GM21723 (cell line): ENCODE measurements at regions not wholly inside any gene's neighbourhood (a gene's known extent, or its start where the extent isn't known, plus 50 kb on each side); places are given as distances from the start of the nearest gene placed in this dataset.
"Not testable (repeated sequence)": the region's sequence is repeated elsewhere in the genome, so short reads cannot be mapped to it uniquely, and the experiment has no call there.

Experiments
- ATAC-seq: cut with Tn5 transposase; IDR thresholded peaks from one replicate; pipeline ENCODE4 v1.9.1; 2021; ENCODE audit warnings: mild to moderate bottlenecking, moderate library complexity; ENCODE audit not compliant: unreplicated experiment

- no peak for ATAC-seq
Observed at GRCh38 chr2:225793736-225794550, 394.4 kb downstream of the NYAP2 start.

- no peak for ATAC-seq
Observed at GRCh38 chr2:225788571-225789094, 389.1 kb downstream of the NYAP2 start.

- no peak for ATAC-seq
Observed at GRCh38 chr2:225787497-225787896, 388.0 kb downstream of the NYAP2 start.

- no peak for ATAC-seq
Observed at GRCh38 chr2:225781991-225782390, 382.5 kb downstream of the NYAP2 start.

GRCh38 chr2:225781145-225781544 lies 381.6 kb downstream of the NYAP2 start:
- ATAC-seq = no peak

- no peak for ATAC-seq
Observed at GRCh38 chr2:225779829-225780228, 380.3 kb downstream of the NYAP2 start.

- ATAC-seq = no peak
Observed at GRCh38 chr2:225773148-225773547, 373.6 kb downstream of the NYAP2 start.

GRCh38 chr2:225771701-225772100 lies 372.2 kb downstream of the NYAP2 start:
- ATAC-seq = no peak

- ATAC-seq = no peak
Observed at GRCh38 chr2:225768741-225769140, 369.2 kb downstream of the NYAP2 start.

- ATAC-seq = no peak
Observed at GRCh38 chr2:225766431-225766830, 366.9 kb downstream of the NYAP2 start.

GRCh38 chr2:225765820-225766219 lies 366.3 kb downstream of the NYAP2 start:
- no peak for ATAC-seq

GRCh38 chr2:225764346-225764745 lies 364.8 kb downstream of the NYAP2 start:
- ATAC-seq = no peak

GRCh38 chr2:225763711-225764110 lies 364.2 kb downstream of the NYAP2 start:
- ATAC-seq = no peak

- ATAC-seq = no peak
Observed at GRCh38 chr2:225761396-225761795, 361.9 kb downstream of the NYAP2 start.

- no peak for ATAC-seq
Observed at GRCh38 chr2:225757248-225757647, 357.7 kb downstream of the NYAP2 start.

- ATAC-seq = no peak
Observed at GRCh38 chr2:225756198-225756597, 356.7 kb downstream of the NYAP2 start.

GRCh38 chr2:225748609-225749008 lies 349.1 kb downstream of the NYAP2 start:
- ATAC-seq = no peak

GRCh38 chr2:225743996-225744395 lies 344.5 kb downstream of the NYAP2 start:
- ATAC-seq = not testable (repeated sequence)

GRCh38 chr2:225742487-225742886 lies 343.0 kb downstream of the NYAP2 start:
- no peak for ATAC-seq

GRCh38 chr2:225740086-225740485 lies 340.6 kb downstream of the NYAP2 start:
- no peak for ATAC-seq

- no peak for ATAC-seq
Observed at GRCh38 chr2:225739328-225739727, 339.8 kb downstream of the NYAP2 start.

GRCh38 chr2:225738735-225739134 lies 339.2 kb downstream of the NYAP2 start:
- no peak for ATAC-seq

- no peak for ATAC-seq
Observed at GRCh38 chr2:225737556-225737955, 338.0 kb downstream of the NYAP2 start.
